AG10803 (cell line): ENCODE measurements at regions not wholly inside any gene's neighbourhood (a gene's known extent, or its start where the extent isn't known, plus 50 kb on each side); places are given as distances from the start of the nearest gene placed in this dataset.
"Not testable (repeated sequence)": the region's sequence is repeated elsewhere in the genome, so short reads cannot be mapped to it uniquely, and the experiment has no call there.

Source experiments
- DNase-seq: peaks from one replicate; pipeline ENCODE4 v3.0.0; 2010; ENCODE audit warnings: low read depth
- H3K4me3 ChIP-seq: 2 replicates; pipeline ENCODE4 v1.5.1; 2011; ENCODE audit warnings: mild to moderate bottlenecking, low read length, control low read depth
- TF ChIP-seq, protein P1 (sequence below): conservative IDR thresholded peaks from 2 replicates; pipeline ENCODE4 v1.5.1; 2011; ENCODE audit warnings: mild to moderate bottlenecking, low read length, control low read depth, inconsistent platforms

DNA sequence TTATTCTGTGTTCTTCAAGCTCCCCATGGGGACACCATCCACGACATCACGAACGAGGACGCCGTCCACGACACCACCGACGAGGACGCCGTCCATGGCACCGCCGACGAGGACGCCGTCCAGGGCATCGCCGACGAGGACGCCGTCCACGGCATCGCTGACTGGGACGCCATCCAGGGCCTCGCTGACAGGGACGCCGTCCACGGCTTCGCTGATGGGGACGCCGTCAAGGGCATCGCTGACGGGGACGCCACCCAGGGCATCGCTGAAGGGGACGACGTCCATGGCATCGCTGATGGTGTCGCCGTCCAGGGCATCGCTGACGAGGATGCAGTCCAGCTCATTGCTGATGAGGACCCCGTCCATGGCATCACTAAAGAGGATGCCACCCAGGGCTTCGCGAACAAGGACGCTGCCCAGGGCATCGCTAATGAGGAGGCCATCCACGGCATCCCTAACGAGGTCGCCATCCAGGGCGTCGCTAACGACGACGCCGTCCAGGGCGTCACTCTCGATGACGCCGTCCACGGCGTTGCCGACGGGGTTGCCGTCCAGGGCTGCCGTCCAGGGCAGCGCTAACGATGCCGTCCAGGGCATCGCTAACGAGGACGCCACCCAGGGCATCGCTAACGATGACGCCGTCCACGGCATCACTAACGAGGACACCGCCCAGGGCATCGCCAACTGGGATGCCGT is 949.2 kb downstream of the TUBA3C start:
- TF ChIP-seq, protein P1, sequence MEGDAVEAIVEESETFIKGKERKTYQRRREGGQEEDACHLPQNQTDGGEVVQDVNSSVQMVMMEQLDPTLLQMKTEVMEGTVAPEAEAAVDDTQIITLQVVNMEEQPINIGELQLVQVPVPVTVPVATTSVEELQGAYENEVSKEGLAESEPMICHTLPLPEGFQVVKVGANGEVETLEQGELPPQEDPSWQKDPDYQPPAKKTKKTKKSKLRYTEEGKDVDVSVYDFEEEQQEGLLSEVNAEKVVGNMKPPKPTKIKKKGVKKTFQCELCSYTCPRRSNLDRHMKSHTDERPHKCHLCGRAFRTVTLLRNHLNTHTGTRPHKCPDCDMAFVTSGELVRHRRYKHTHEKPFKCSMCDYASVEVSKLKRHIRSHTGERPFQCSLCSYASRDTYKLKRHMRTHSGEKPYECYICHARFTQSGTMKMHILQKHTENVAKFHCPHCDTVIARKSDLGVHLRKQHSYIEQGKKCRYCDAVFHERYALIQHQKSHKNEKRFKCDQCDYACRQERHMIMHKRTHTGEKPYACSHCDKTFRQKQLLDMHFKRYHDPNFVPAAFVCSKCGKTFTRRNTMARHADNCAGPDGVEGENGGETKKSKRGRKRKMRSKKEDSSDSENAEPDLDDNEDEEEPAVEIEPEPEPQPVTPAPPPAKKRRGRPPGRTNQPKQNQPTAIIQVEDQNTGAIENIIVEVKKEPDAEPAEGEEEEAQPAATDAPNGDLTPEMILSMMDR = no peak
- no peak overlapping the region for H3K4me3 ChIP-seq
- no peak for DNase-seq

DNA sequence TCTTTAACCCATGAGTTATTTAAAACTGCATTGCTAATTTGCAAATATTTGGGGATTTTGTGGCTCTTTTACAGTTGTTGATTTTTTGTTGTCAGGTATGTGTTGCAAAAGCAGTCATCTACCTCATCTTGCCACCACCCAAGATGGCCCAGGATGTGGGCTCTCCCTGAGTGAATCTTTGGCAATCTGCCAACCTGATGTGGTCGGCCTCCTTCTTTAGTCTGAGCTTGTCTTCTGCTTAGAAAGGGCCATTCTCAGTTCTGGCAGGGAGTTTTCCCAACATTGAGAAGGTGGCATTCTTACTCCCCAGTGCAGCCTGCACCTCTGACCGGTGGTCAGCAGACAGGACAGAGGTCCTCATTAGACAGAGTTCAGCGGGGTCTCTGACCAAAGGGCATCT is 957.2 kb downstream of the TUBA3C start:
- DNase-seq = not testable (repeated sequence)

DNA sequence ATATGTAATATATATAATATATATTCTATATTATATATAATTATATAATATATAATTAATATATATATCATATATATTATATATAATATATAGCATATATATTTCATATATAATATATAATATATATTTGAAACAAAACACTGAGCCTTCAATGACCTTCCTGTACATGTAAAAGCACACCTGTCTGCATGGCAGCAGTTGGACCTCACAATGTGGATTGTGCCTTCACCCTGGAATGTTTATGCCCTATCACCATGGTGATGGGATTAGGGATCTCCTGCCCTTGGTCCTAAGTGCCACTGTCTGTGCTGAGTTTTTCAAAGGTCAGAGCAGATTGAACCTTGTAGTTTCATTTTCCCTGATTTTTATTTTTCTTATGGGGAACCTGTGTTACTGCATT is 966.9 kb downstream of the TUBA3C start:
- H3K4me3 ChIP-seq, DNase-seq: not testable (repeated sequence)

More for the DNA sequence above, 957.2 kb downstream of the TUBA3C start:
- H3K4me3 ChIP-seq = not testable (repeated sequence)

DNA sequence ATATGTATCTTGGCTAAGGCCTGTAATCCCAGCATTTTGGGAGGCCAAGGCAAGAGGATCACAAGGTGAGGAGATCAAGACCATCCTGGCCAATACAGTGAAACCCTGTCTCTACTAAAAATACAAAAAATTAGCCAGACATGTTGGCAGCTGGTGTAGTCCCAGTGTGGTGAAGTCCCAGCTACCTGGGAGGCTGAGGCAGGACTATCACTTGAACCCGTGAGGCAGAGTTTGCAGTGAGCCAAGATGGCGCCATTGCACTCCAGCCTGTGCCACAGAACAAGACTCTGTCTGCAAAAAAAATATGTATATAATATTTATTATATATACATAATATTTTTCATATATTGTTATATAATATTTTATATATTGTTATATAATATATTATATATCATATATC is 968.1 kb downstream of the TUBA3C start:
- not testable (repeated sequence) for H3K4me3 ChIP-seq, DNase-seq

DNA sequence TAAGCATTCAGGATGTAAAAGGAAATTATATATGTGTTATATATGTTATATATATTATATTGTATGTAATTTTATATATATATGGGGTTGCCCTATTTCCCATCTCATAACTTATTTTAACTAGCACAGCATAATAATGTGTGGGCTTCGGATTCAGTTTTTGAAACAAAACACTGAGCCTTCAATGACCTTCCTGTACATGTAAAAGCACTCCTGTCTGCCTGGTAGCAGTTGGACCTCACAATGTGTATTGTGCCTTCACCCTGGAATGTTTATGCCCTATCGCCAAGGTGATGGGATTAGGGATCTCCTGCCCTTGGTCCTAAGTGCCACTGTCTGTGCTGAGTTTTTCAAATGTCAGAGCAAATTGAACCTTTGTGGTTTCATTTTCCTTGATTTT is 968.8 kb downstream of the TUBA3C start:
- TF ChIP-seq, protein P1 = no peak
- H3K4me3 ChIP-seq = no peak overlapping the region
- no peak for DNase-seq

DNA sequence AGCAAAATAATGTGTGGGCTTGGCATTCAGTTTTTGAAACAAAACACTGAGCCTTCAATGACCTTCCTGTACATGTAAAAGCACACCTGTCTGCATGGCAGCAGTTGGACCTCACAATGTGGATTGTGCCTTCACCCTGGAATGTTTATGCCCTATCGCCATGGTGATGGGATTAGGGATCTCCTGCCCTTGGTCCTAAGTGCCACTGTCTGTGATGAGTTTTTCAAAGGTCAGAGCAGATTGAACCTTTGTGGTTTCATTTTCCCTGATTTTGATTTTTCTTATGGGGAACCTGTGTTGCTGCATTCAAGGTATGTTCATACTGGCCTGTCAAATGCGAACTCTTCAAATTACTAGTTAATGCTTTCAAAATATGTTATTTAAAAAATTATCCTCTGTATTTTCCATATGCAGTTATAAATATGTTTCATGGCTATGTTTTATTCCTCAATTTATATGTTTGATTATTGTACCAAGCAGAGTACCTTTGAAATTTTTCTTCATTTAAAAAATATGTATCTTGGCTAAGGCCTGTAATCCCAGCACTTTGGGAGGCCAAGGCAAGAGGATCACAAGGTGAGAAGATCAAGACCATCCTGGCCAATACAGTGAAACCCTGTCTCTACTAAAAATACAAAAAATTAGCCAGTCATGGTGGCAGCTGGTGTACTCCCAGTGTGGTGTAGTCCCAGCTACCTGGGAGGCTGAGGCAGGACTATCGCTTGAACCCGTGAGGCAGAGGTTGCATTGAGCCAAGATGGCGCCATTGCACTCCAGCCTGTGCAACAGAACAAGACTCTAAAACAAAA is 969.7 kb downstream of the TUBA3C start:
- not testable (repeated sequence) for H3K4me3 ChIP-seq
- DNase-seq = peak; percentile 7

DNA sequence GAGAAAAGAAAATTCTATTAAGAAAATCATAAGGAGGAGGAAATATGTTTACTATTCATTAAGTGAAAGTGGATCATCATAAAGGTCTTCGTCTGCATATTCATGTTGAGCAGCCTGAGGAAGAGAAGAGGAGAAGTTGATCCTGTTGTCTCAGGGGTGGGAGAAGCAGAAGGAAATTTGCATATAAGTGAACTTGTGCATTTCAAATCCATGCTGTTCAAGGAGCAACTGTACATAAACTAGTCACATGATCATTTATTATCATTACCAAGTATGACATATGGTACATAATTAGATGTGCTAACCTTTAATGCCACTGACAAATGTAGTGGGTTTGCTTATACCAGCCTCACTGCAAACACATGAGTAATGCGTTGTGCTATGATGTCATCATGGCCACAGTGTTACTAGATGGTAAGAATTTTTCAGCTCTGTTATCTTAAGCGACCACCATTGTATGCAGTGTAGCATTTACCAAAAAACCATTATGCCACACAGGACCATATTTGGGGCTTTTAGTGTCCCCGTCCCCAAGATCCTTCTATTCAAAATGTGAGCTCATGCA is 976.9 kb downstream of the TUBA3C start:
- DNase-seq, H3K4me3 ChIP-seq: not testable (repeated sequence)

DNA sequence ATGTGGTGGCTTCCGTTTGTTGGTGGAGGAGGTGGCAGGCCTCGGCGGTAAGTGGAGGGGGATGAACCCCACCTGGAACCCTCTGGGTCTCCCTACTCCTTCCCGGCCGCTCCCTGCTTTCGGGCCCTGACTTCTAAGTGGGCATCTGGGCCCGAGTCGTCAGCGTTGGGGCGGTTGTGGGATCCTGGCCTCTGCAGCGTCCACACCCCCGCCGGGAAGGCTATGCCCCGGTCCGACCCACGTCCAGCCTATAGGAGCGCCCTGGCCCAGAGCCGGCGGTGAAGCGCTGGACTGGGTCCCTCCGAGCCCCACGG is 986.3 kb downstream of the TUBA3C start:
- not testable (repeated sequence) for H3K4me3 ChIP-seq, DNase-seq

DNA sequence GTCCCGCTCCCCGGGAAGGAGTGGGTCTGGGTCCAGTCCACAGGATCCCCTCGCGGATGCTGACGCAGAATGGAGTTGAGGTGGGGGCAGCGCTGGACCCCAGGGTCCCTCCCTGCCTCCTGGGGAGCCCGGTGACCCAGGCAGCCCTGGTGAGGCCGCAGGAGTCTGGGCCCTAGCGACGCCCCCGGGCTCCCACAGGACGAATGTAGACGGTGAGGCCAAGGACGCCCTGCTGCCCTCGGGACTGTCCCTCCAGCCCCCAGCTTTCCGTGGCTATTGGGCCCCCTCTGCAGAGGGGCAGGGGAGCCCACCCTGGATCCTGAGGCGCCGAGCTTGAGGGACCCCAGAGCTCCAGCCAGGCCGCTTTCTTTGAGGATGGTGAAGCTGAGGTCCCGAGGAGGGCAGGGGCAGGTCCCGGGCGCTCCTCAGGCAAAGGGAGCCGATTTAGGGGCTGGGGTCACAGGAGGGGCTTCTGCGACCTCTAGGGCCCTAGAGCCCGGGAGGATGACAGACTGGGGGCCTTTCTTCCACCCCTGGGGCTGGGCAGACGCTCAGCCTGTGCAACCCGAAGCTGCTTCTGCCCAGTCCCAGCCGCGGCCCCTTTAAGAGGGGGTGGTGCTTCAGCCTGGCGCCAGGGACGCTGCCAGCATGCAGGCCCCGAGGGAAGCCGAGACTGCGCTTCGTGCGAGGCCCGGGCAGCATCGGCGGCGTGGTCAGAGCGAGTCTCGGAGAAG is 986.8 kb downstream of the TUBA3C start:
- not testable (repeated sequence) for DNase-seq, H3K4me3 ChIP-seq

DNA sequence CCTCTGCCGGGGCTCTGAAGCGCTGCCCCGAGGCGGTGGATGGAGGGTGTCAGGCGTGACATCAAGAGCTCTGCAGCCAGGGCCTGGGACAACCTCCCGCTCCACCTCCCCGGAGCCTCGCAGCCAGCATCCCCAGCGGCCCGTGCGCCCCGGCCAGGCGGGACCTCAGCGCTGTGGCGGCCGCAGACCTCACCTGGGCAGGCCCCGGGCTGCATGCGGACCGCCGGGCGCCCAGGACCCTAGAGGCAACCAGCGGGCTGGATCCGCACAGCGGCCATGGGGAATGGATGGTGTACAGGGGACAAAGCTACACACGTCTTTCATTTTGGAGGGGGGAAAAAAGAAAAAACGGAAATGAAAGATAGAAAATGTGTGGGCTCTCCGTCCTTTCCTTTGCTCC is 987.5 kb downstream of the TUBA3C start:
- H3K4me3 ChIP-seq = not testable (repeated sequence)

More for the DNA sequence above, 987.5 kb downstream of the TUBA3C start:
- not testable (repeated sequence) for DNase-seq
